Transverse colon (tissue), 4 donors: ENCODE measurements at regions not wholly inside any gene's neighbourhood (a gene's known extent, or its start where the extent isn't known, plus 50 kb on each side); places are given as distances from the start of the nearest gene placed in this dataset.

ENCODE experiments used
- CTCF ChIP-seq, 5 experiments: fragments of 200-600 bp in 3 of 5; fragments of 450-650 bp in 2 of 5; sonication (generic) in 3 of 5; IDR thresholded peaks; 1 replicate in 2 of 5; 2 replicates in 3 of 5; pipeline ENCODE4 v1.5.1; 2016 to 2017; ENCODE audit warnings: antibody characterized with exemption in 5 of 5, inconsistent platforms in 3 of 5, mild to moderate bottlenecking in 2 of 5, moderate library complexity in 1 of 5
- EP300 ChIP-seq: sonication (generic); formaldehyde crosslinking; IDR thresholded peaks from one replicate; pipeline ENCODE4 v1.6.1; 2017; ENCODE audit warnings: antibody characterized with exemption, low read depth
- POLR2A ChIP-seq: fragments of 450-650 bp; IDR thresholded peaks from one replicate; pipeline ENCODE4 v1.6.1; 2016; ENCODE audit warnings: antibody characterized with exemption, mild to moderate bottlenecking, moderate library complexity
- POLR2AphosphoS5 ChIP-seq, 3 donors: sonication (generic); formaldehyde crosslinking; IDR thresholded peaks; one replicate each; pipeline ENCODE4 v1.6.1; 2016; ENCODE audit warnings: antibody characterized with exemption in 3 of 3

GRCh38 chr7:47710201-47710935 lies 128.5 kb upstream of the TNS3 start:
- TF ChIP-seq POLR2A (no peak), CTCF (IDR thresholded peaks at IDR 0.05) (no peak), POLR2AphosphoS5 (IDR thresholded peaks at IDR 0.05) (peak; percentile 13 to 69 (median 17)), EP300 (no peak)
